ENCODE measurements at regions not wholly inside any gene's neighbourhood (a gene's known extent, or its start where the extent isn't known, plus 50 kb on each side); places are given as distances from the start of the nearest gene placed in this dataset.

- no peak for TF ChIP-seq CTCF (IDR thresholded peaks at IDR 0.05)
- TF ChIP-seq POLR2A (IDR thresholded peaks at IDR 0.05) = no peak
These were observed 199.6 kb upstream of the SEMA3D start for GRCh38 chr7:85386460-85386859.

Measured in breast epithelium (tissue), 3 donors.